Trophoblast cell (in vitro differentiated cells and primary cell): ENCODE measurements at regions not wholly inside any gene's neighbourhood (a gene's known extent, or its start where the extent isn't known, plus 50 kb on each side); places are given as distances from the start of the nearest gene placed in this dataset.
"Not testable (repeated sequence)": the region's sequence is repeated elsewhere in the genome, so short reads cannot be mapped to it uniquely, and the experiment has no call there.

Source experiments
- DNase-seq, 2 donors: peaks; one replicate each; pipeline ENCODE4 v3.0.0-alpha.2; 2016
- H2AFZ ChIP-seq: 2 replicates; pipeline ENCODE4 v1.6.1; 2013; ENCODE audit warnings: low read length, moderate library complexity, mild to moderate bottlenecking; ENCODE audit not compliant: insufficient read depth, poor library complexity
- H2AK5ac ChIP-seq: 2 replicates; pipeline ENCODE4 v1.6.1; 2013; ENCODE audit warnings: mild to moderate bottlenecking, low read length
- H2BK120ac ChIP-seq: 2 replicates; pipeline ENCODE4 v1.6.1; 2013; ENCODE audit warnings: low read length, mild to moderate bottlenecking, moderate library complexity; ENCODE audit not compliant: insufficient read depth, poor library complexity
- H2BK12ac ChIP-seq: 2 replicates; pipeline ENCODE4 v1.6.1; 2013; ENCODE audit warnings: mild to moderate bottlenecking, low read length, moderate library complexity
- H2BK5ac ChIP-seq: 2 replicates; pipeline ENCODE4 v1.6.1; 2013; ENCODE audit warnings: low read length, low read depth, moderate library complexity, mild to moderate bottlenecking; ENCODE audit not compliant: poor library complexity
- H3K14ac ChIP-seq: 2 replicates; pipeline ENCODE4 v1.6.1; 2013; ENCODE audit warnings: mild to moderate bottlenecking, low read length
- H3K18ac ChIP-seq: 2 replicates; pipeline ENCODE4 v1.6.1; 2013; ENCODE audit warnings: mild to moderate bottlenecking, low read length
- H3K23ac ChIP-seq: 2 replicates; pipeline ENCODE4 v1.6.1; 2013; ENCODE audit warnings: low read length
- H3K27ac ChIP-seq: 2 replicates; pipeline ENCODE4 v1.5.1; 2013; ENCODE audit warnings: low read depth, mild to moderate bottlenecking, inconsistent platforms, low read length, moderate library complexity
- H3K27me3 ChIP-seq: 2 replicates; pipeline ENCODE4 v1.6.1; 2013; ENCODE audit warnings: inconsistent platforms, mild to moderate bottlenecking, low read length, moderate library complexity; ENCODE audit not compliant: insufficient read depth
- H3K36me3 ChIP-seq, 2 experiments: 1 replicate in 1 of 2; 2 replicates in 1 of 2; pipeline ENCODE4 v1.6.1; 2013; ENCODE audit warnings: low read length in 2 of 2, mild to moderate bottlenecking in 2 of 2, moderate library complexity in 1 of 2; ENCODE audit not compliant: insufficient read depth in 2 of 2, control insufficient read depth in 1 of 2
- H3K4ac ChIP-seq: 2 replicates; pipeline ENCODE4 v1.6.1; 2013; ENCODE audit warnings: low read depth, mild to moderate bottlenecking, low read length, moderate library complexity
- H3K4me1 ChIP-seq, 2 experiments: 1 replicate in 1 of 2; 2 replicates in 1 of 2; pipeline ENCODE4 v1.6.1; 2013; ENCODE audit warnings: low read length in 2 of 2, mild to moderate bottlenecking in 2 of 2, moderate library complexity in 1 of 2; ENCODE audit not compliant: insufficient read depth in 2 of 2, control insufficient read depth in 1 of 2
- H3K4me2 ChIP-seq: 2 replicates; pipeline ENCODE4 v1.6.1; 2013; ENCODE audit warnings: inconsistent platforms, mild to moderate bottlenecking, low read length, moderate library complexity
- H3K4me3 ChIP-seq: 2 replicates; pipeline ENCODE4 v1.5.1; 2013; ENCODE audit warnings: mild to moderate bottlenecking, low read depth, low read length, inconsistent platforms
- H3K79me1 ChIP-seq: one replicate; pipeline ENCODE4 v1.6.1; 2013; ENCODE audit warnings: low read length
- H3K79me2 ChIP-seq: 2 replicates; pipeline ENCODE4 v1.6.1; 2013; ENCODE audit warnings: low read length, mild to moderate bottlenecking; ENCODE audit not compliant: control insufficient read depth, insufficient read depth, poor library complexity
- H3K9ac ChIP-seq: 2 replicates; pipeline ENCODE4 v1.6.1; 2013; ENCODE audit warnings: mild to moderate bottlenecking, low read length
- H3K9me3 ChIP-seq: 2 replicates; pipeline ENCODE4 v1.6.1; 2013; ENCODE audit warnings: low read depth, mild to moderate bottlenecking, control low read depth, inconsistent platforms, low read length; ENCODE audit not compliant: insufficient read depth
- H4K12ac ChIP-seq: 2 replicates; pipeline ENCODE4 v1.6.1; 2013; ENCODE audit warnings: low read depth, mild to moderate bottlenecking, low read length, moderate library complexity
- H4K8ac ChIP-seq: 2 replicates; pipeline ENCODE4 v1.6.1; 2013; ENCODE audit warnings: low read depth, mild to moderate bottlenecking, low read length, moderate library complexity
- H4K91ac ChIP-seq: one replicate; pipeline ENCODE4 v1.6.1; 2013; ENCODE audit warnings: low read depth, mild to moderate bottlenecking, low read length, moderate library complexity
- WGBS: extraction: QIAGEN DNeasy Blood & Tissue Kit; methylation state at CpG from one replicate; pipeline ENCODE4 v1.1.7; 2013; ENCODE audit warnings: missing lambda C conversion rate; ENCODE audit not compliant: insufficient read length, insufficient coverage; ENCODE audit errors: extremely low coverage; 5-methylcytosine and 5-hydroxymethylcytosine counted together

- H3K4ac ChIP-seq, result no peak overlapping the region
- H3K9me3 ChIP-seq, result peaks cover 3% of the 10 kb centered on the region
- H2BK5ac ChIP-seq, result no peak overlapping the region
- no peak overlapping the region for H3K27ac ChIP-seq
- H3K79me2 ChIP-seq, result peaks cover 4% of the 10 kb centered on the region
- no peak overlapping the region for H2BK120ac ChIP-seq
- no peak overlapping the region for H3K23ac ChIP-seq
- H2AK5ac ChIP-seq, result no peak overlapping the region
- DNase-seq, result no peak
- H3K4me1 ChIP-seq, result peaks cover 8 to 24% of the 10 kb centered on the region in 2 experiments
- H3K14ac ChIP-seq, result no peak overlapping the region
- WGBS, result no CpG with 5 or more reads among the region's 2 CpGs
- peaks cover 10% of the 10 kb centered on the region for H3K79me1 ChIP-seq
- no peak overlapping the region for H3K18ac ChIP-seq
- no peak overlapping the region for H3K9ac ChIP-seq
- no peaks in the 10 kb centered on the region for H3K36me3 ChIP-seq
- no peak overlapping the region for H4K12ac ChIP-seq
- H4K8ac ChIP-seq, result no peak overlapping the region
- H2BK12ac ChIP-seq, result peak overlapping the region; percentile 47
- H3K4me2 ChIP-seq, result no peak overlapping the region
- H2AFZ ChIP-seq, result no peak overlapping the region
- no peak overlapping the region for H4K91ac ChIP-seq
- no peak overlapping the region for H3K4me3 ChIP-seq
- H3K27me3 ChIP-seq, result no peaks in the 10 kb centered on the region
These were observed 57.6 kb upstream of the IGFBP5 start for GRCh38 chr2:216752855-216753505.

GRCh38 chr2:216750750-216751149 lies 55.4 kb upstream of the IGFBP5 start:
- H3K27me3 ChIP-seq, H3K18ac ChIP-seq, H3K79me1 ChIP-seq, H2BK120ac ChIP-seq, H2BK5ac ChIP-seq, H3K4me2 ChIP-seq, H3K4me1 ChIP-seq, H3K23ac ChIP-seq, H2BK12ac ChIP-seq, H3K4ac ChIP-seq, H3K36me3 ChIP-seq, H3K27ac ChIP-seq, H2AK5ac ChIP-seq, H3K79me2 ChIP-seq, DNase-seq, H4K91ac ChIP-seq, H2AFZ ChIP-seq, H3K14ac ChIP-seq, H3K9ac ChIP-seq, H3K9me3 ChIP-seq, H4K12ac ChIP-seq, H4K8ac ChIP-seq, H3K4me3 ChIP-seq: not testable (repeated sequence)

DNA sequence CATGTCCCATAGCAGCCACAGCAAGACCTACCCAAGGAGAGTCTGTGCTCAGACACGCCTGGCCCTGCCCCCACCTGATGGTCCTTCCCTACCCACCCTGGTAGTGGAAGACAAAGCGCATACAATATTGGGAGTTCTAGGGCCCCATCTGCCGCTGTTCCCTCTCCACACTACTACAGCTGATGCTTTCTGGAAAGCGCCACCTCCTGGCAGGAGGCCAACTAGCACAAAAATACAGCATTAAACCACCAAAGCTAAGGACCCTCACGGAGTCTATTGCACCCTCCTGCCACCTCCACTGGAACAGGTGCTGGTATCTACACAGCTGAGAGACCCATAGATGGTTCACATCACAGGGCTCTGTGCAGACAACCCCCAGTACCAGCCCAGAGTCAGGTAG lies 50.9 kb upstream of the IGFBP5 start:
- not testable (repeated sequence) for H3K27ac ChIP-seq, DNase-seq, H3K4me1 ChIP-seq, H2BK120ac ChIP-seq, H2AFZ ChIP-seq, H3K79me2 ChIP-seq, H3K27me3 ChIP-seq, H2AK5ac ChIP-seq, H3K9me3 ChIP-seq, H3K9ac ChIP-seq, H3K18ac ChIP-seq, H3K4me2 ChIP-seq, H3K4ac ChIP-seq, H3K36me3 ChIP-seq, H2BK12ac ChIP-seq, H2BK5ac ChIP-seq, H4K8ac ChIP-seq, H3K4me3 ChIP-seq, H3K23ac ChIP-seq, H4K12ac ChIP-seq, H3K79me1 ChIP-seq, H4K91ac ChIP-seq
- peak overlapping the region; percentile 30 for H3K14ac ChIP-seq
- no CpG with 5 or more reads among the region's 5 CpGs for WGBS

GRCh38 chr2:216745453-216745852 lies 50.1 kb upstream of the IGFBP5 start:
- H4K12ac ChIP-seq, result no peak overlapping the region

More at GRCh38 chr2:216745453-216745852, 50.1 kb upstream of the IGFBP5 start:
- Histone ChIP-seq H2AK5ac (no peak overlapping the region), H3K27me3 (no peaks in the 10 kb centered on the region), H3K18ac (no peak overlapping the region), H2AFZ (no peak overlapping the region), H4K8ac (no peak overlapping the region), H2BK5ac (no peak overlapping the region), H3K4me1 (no peaks in the 10 kb centered on the region), H3K79me1 (no peaks in the 10 kb centered on the region), H3K14ac (no peak overlapping the region), H3K27ac (no peak overlapping the region), H4K91ac (no peak overlapping the region), H3K23ac (no peak overlapping the region), H3K4me2 (no peak overlapping the region), H3K79me2 (no peaks in the 10 kb centered on the region), H3K9ac (no peak overlapping the region), H3K9me3 (no peaks in the 10 kb centered on the region), H3K4me3 (no peak overlapping the region), H3K36me3 (peaks cover 0 to 2% of the 10 kb centered on the region in 2 experiments), H3K4ac (no peak overlapping the region), H2BK120ac (no peak overlapping the region), H2BK12ac (no peak overlapping the region)
- no CpG with 5 or more reads among the region's 3 CpGs for WGBS
- DNase-seq, result no peak
